Subcutaneous abdominal adipose tissue (tissue), 5 donors: ENCODE measurements at regions not wholly inside any gene's neighbourhood (a gene's known extent, or its start where the extent isn't known, plus 50 kb on each side); places are given as distances from the start of the nearest gene placed in this dataset.

Source experiments
- H3K27ac ChIP-seq: one replicate; pipeline ENCODE4 v1.7.0; 2013; ENCODE audit warnings: low read depth, mild to moderate bottlenecking, inconsistent platforms, low read length, moderate library complexity
- H3K27me3 ChIP-seq, 5 donors: one replicate each; pipeline ENCODE4 v1.7.0; 2013; ENCODE audit warnings: low read length in 5 of 5, inconsistent platforms in 1 of 5; ENCODE audit not compliant: control insufficient read depth in 5 of 5, insufficient read depth in 4 of 5
- H3K36me3 ChIP-seq, 5 donors: one replicate each; pipeline ENCODE4 v1.7.0; 2013; ENCODE audit warnings: low read length in 5 of 5; ENCODE audit not compliant: control insufficient read depth in 5 of 5, insufficient read depth in 5 of 5
- H3K4me1 ChIP-seq, 5 donors: one replicate each; pipeline ENCODE4 v1.7.0; 2013; ENCODE audit warnings: low read length in 5 of 5, mild to moderate bottlenecking in 3 of 5, moderate library complexity in 1 of 5; ENCODE audit not compliant: control insufficient read depth in 5 of 5, insufficient read depth in 5 of 5
- H3K4me3 ChIP-seq, 5 donors: one replicate each; pipeline ENCODE4 v1.7.0; 2013; ENCODE audit warnings: low read length in 5 of 5, low read depth in 1 of 5
- H3K9ac ChIP-seq, 5 donors: one replicate each; pipeline ENCODE4 v1.7.0; 2013; ENCODE audit warnings: low read length in 5 of 5, mild to moderate bottlenecking in 4 of 5, moderate library complexity in 3 of 5
- H3K9me3 ChIP-seq, 5 donors: one replicate each; pipeline ENCODE4 v1.7.0; 2013; ENCODE audit warnings: low read length in 5 of 5; ENCODE audit not compliant: control insufficient read depth in 5 of 5
- donor health status: healthy.
- donor health status: healthy.
- donor health status: healthy.
- donor health status: healthy.
- donor health status: healthy.

GRCh38 chr13:111854403-111854802 lies 212.5 kb upstream of the SOX1 start:
- Histone ChIP-seq H3K9ac (no peak overlapping the region), H3K27me3 (peaks cover 4 to 43% (median 12%) of the 10 kb centered on the region in 5 donors), H3K4me3 (no peak overlapping the region)

DNA sequence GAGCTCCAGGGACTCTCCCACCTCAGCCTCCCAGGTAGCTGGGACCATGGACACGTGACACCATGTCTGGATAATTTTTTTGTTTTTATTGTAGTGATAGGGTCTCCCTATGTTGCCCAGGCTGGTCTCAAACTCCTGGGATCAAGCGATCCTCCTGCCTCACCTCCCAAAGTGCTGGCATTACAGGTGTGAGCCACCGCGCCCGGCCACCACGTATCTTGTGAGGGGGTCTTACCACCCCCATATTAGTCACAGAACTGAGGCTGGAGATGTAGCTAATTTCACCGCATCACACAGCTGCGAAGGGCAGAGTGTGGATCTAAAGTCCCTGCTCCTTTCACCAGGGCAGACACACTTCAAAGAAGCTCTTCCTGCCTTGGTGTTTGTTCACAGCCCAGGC lies 211.8 kb upstream of the SOX1 start:
- no peak overlapping the region for H3K27ac ChIP-seq

More at GRCh38 chr13:111854403-111854802, 212.5 kb upstream of the SOX1 start:
- Histone ChIP-seq H3K36me3 (no peaks in the 10 kb centered on the region), H3K9me3 (peaks cover 0 to 3% (median 0%) of the 10 kb centered on the region in 5 donors), H3K4me1 (no peaks in the 10 kb centered on the region), H3K27ac (no peak overlapping the region)

DNA sequence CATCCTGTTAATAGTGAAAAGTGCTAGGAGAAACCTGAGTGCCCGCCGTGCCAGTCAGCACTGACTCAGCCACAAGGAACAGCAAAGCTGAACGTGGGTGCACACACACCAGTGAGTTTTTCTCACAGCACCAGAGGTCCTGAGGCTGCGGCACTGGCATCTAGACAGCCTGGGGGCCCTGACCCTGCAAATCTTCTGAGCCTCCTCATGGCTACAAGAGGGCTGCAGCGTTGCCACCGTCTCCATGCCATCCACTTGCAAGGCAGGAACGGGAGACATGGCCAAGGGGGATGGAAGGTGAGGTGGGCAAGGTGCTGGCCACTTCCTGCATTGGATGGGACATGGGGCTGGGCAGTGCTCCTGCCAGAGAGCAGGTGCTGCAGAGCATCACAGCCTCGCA lies 211.2 kb upstream of the SOX1 start:
- Histone ChIP-seq H3K27me3 (peaks cover 4 to 33% (median 14%) of the 10 kb centered on the region in 5 donors), H3K9ac (no peak overlapping the region), H3K27ac (no peak overlapping the region), H3K36me3 (no peaks in the 10 kb centered on the region), H3K9me3 (peaks cover 0 to 6% (median 4%) of the 10 kb centered on the region in 5 donors), H3K4me3 (no peak overlapping the region), H3K4me1 (no peaks in the 10 kb centered on the region)

More for the DNA sequence above, 211.8 kb upstream of the SOX1 start:
- no peak overlapping the region for H3K4me3 ChIP-seq
- peaks cover 0 to 3% (median 0%) of the 10 kb centered on the region in 5 donors for H3K9me3 ChIP-seq
- H3K9ac ChIP-seq = no peak overlapping the region
- H3K27me3 ChIP-seq = peaks cover 4 to 38% (median 12%) of the 10 kb centered on the region in 5 donors
- no peaks in the 10 kb centered on the region for H3K4me1 ChIP-seq
- H3K36me3 ChIP-seq = no peaks in the 10 kb centered on the region

GRCh38 chr13:111856571-111856970 lies 210.4 kb upstream of the SOX1 start:
- H3K4me3 ChIP-seq = no peak overlapping the region
- H3K4me1 ChIP-seq = no peaks in the 10 kb centered on the region

GRCh38 chr13:111857336-111857735 lies 209.6 kb upstream of the SOX1 start:
- Histone ChIP-seq H3K4me1 (no peaks in the 10 kb centered on the region), H3K36me3 (no peaks in the 10 kb centered on the region), H3K9me3 (peaks cover 0 to 17% (median 14%) of the 10 kb centered on the region in 5 donors), H3K27me3 (peaks cover 3 to 26% (median 14%) of the 10 kb centered on the region in 5 donors), H3K27ac (no peak overlapping the region), H3K4me3 (no peak overlapping the region), H3K9ac (no peak overlapping the region)

More at GRCh38 chr13:111856571-111856970, 210.4 kb upstream of the SOX1 start:
- Histone ChIP-seq H3K27ac (no peak overlapping the region), H3K9ac (no peak overlapping the region), H3K27me3 (peaks cover 4 to 30% (median 14%) of the 10 kb centered on the region in 5 donors), H3K9me3 (peaks cover 0 to 12% (median 8%) of the 10 kb centered on the region in 5 donors), H3K36me3 (no peaks in the 10 kb centered on the region)

DNA sequence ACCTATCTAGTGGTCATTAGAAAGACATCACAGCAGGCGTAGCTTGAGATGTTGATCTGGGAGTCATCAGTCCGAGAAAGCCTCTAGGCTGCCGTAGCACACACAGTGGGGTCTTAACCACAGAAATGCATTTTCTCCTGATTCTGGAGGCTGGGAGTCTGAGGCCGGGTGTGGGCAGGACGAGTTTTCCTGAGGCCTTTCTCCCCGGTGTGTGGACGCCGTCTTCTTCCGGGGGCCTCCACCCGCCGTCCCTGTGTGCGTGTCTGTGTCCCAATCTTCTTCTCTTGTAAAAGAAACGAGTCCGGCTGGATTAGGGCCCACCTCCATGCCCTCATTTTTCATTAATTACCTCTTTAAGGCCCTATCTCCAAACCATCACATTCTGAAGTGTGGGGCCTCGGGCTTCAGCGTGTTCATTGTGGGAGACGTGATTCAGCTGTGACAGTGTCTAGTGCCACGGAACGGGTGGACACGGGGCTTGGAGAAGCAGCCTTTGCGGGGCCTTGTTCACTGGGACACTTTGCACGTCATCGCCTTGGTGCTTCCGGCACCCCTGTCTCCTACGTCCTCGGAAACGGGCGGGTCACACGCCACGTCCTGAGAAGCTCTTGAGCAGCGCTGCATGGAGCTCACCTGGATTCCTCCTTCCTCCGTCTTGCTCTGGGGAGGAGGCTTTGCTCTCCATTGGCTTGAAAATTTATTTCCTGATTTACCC lies 208.9 kb upstream of the SOX1 start:
- no peaks in the 10 kb centered on the region for H3K36me3 ChIP-seq
- H3K27me3 ChIP-seq = peaks cover 0 to 26% (median 14%) of the 10 kb centered on the region in 5 donors
- H3K27ac ChIP-seq = no peak overlapping the region
- peaks cover 0 to 17% (median 14%) of the 10 kb centered on the region in 5 donors for H3K9me3 ChIP-seq
- H3K4me1 ChIP-seq = no peaks in the 10 kb centered on the region
- no peak overlapping the region for H3K4me3 ChIP-seq
- H3K9ac ChIP-seq = no peak overlapping the region

- Histone ChIP-seq H3K4me1 (no peaks in the 10 kb centered on the region), H3K9me3 (peaks cover 0 to 17% (median 14%) of the 10 kb centered on the region in 5 donors), H3K4me3 (no peak overlapping the region), H3K27ac (no peak overlapping the region), H3K27me3 (peaks cover 0 to 26% (median 14%) of the 10 kb centered on the region in 5 donors), H3K36me3 (no peaks in the 10 kb centered on the region), H3K9ac (no peak overlapping the region)
Observed at GRCh38 chr13:111858571-111858970, 208.4 kb upstream of the SOX1 start.

DNA sequence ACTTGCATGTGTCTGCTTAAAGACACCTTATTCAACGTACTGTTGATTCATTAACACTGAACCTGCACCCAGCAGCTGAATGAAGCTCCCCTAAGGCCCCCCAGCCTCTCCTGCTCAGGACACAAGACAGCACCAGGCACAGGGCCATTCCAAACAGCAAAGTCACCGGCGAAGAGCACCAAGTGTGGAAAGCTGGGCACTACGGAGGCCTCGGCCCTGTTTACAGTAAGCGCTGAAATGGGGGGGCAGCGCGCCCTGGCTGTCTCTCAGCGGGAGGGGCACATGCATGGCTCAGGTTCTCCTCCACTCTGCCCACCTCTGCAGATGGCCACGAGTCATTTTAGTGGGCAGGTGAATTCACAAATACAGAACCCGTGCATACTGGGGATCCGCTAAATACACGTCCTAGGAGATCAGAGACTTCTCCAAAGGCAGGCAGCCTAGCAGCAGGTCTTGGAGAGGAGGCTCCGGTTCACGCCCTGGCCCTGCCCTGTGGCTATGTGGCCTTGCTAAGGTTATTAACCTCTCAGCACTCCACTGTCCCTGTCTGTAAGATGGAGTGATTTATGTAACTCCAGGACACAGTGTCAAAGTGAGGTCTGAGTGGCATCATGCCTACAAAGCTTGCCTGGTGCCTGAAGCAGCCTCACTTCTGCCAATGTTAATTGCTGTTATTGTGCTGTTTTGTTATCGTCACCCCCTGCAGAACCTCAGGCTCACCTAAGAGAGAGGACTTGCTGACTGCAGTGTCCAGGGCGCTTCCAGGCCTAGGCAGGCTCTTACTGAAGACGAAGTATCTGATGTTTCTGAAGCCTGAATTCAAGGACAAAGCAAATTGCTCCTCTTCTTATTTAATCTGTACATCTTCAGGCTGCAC lies 207.4 kb upstream of the SOX1 start:
- no peak overlapping the region for H3K9ac ChIP-seq
- H3K4me1 ChIP-seq = no peaks in the 10 kb centered on the region
- H3K9me3 ChIP-seq = peaks cover 0 to 17% (median 14%) of the 10 kb centered on the region in 5 donors
- H3K27ac ChIP-seq = no peak overlapping the region
- H3K4me3 ChIP-seq = no peak overlapping the region
- peaks cover 0 to 17% (median 14%) of the 10 kb centered on the region in 5 donors for H3K27me3 ChIP-seq
- H3K36me3 ChIP-seq = no peaks in the 10 kb centered on the region

GRCh38 chr13:111860231-111860552 lies 206.8 kb upstream of the SOX1 start:
- no peak overlapping the region for H3K4me3 ChIP-seq
- no peaks in the 10 kb centered on the region for H3K4me1 ChIP-seq
- H3K9ac ChIP-seq = no peak overlapping the region
- no peak overlapping the region for H3K27ac ChIP-seq
- H3K36me3 ChIP-seq = no peaks in the 10 kb centered on the region
- peaks cover 0 to 17% (median 14%) of the 10 kb centered on the region in 5 donors for H3K9me3 ChIP-seq
- H3K27me3 ChIP-seq = peaks cover 0 to 15% (median 14%) of the 10 kb centered on the region in 5 donors

- H3K4me1 ChIP-seq = no peaks in the 10 kb centered on the region
- H3K27me3 ChIP-seq = peaks cover 0 to 12% (median 8%) of the 10 kb centered on the region in 5 donors
- H3K27ac ChIP-seq = no peak overlapping the region
- no peak overlapping the region for H3K4me3 ChIP-seq
- H3K36me3 ChIP-seq = no peaks in the 10 kb centered on the region
- no peak overlapping the region for H3K9ac ChIP-seq
- H3K9me3 ChIP-seq = peaks cover 0 to 17% (median 11%) of the 10 kb centered on the region in 5 donors
Observed at GRCh38 chr13:111861319-111861718, 205.6 kb upstream of the SOX1 start.
